ENCODE measurements at regions not wholly inside any gene's neighbourhood (a gene's known extent, or its start where the extent isn't known, plus 50 kb on each side); places are given as distances from the start of the nearest gene placed in this dataset.

DNA sequence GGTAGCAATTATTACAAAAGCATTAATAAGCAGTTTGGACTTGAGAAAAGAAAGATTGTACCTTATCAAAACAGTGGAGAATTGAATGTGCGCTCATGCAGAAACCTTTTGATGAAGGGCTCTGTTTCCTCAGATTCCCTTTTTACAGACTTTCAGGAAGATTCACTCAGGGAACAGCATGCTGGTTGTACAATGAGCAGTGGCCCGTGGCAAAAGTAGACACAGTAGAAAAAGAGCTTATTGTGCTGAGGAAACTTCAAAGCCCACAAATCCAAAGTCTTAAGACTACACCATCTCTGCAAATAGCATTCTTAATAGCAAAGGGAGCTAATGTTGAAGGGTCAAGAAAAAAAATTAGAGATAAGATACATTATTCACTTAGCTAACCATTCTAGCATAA is 858.9 kb downstream of the PDHA2 start:
- FAIRE-seq (no peak), DNase-seq (ENCODE audit: low read depth, low spot score) (no peak)
- CTCF ChIA-PET: no interaction called here
- Histone ChIP-seq H3K4me1 (ENCODE audit: control insufficient read depth, extremely low read depth, insufficient read depth, low read length) (no peaks in the 10 kb centered on the region), H3K79me2 (ENCODE audit: control insufficient read depth, insufficient read depth, low read length) (no peaks in the 10 kb centered on the region), H3K9ac (replicated peaks; ENCODE audit: extremely low read depth, insufficient read depth, low read length) (no peak overlapping the region), H2AFZ (ENCODE audit: low read depth, low read length) (no peak overlapping the region), H3K9me1 (replicated peaks; ENCODE audit: control insufficient read depth, extremely low read depth, insufficient read depth, low read length) (no peaks in the 10 kb centered on the region), H3K9me3 (replicated peaks; ENCODE audit: control insufficient read depth, insufficient read depth, low read length) (no peaks in the 10 kb centered on the region), H3K27me3 (ENCODE audit: control insufficient read depth in 2 of 2, insufficient read depth in 2 of 2, low read length in 2 of 2) (no peaks in the 10 kb centered on the region), H3K4me3 (replicated peaks in 1 of 3; ENCODE audit: insufficient read depth in 1 of 3, low read depth in 1 of 3, low read length in 3 of 3) (no peak overlapping the region), H3K36me3 (ENCODE audit: control insufficient read depth in 2 of 2, extremely low read depth in 1 of 2, insufficient read depth in 2 of 2, low read length in 2 of 2) (no peaks in the 10 kb centered on the region), H4K20me1 (replicated peaks; ENCODE audit: control insufficient read depth, extremely low read depth, insufficient read depth, low read length) (no peaks in the 10 kb centered on the region), H3K4me2 (ENCODE audit: insufficient read depth, low read length) (no peak overlapping the region), H3K27ac (ENCODE audit: insufficient read depth, low read depth, low read length) (no peak overlapping the region)
- dilution Hi-C loops (cut with MboI; ENCODE audit: extremely low pct_ligation_motif_present, low sequenced_read_pairs) (no loop called here), intact Hi-C loops (cut with micrococcal nuclease) (no loop called here)
- POLR2A ChIA-PET: no interaction called here
- TF ChIP-seq EZH2 (IDR thresholded peaks at IDR 0.05; ENCODE audit: borderline replicate concordance, low read depth, low read length, severe bottlenecking): no peak
- no peak for TF ChIP-seq JUN (IDR thresholded peaks at IDR 0.05; ENCODE audit: borderline replicate concordance, insufficient read depth, insufficient read length, low read depth)
- TF ChIP-seq POLR2AphosphoS5 (IDR thresholded peaks at IDR 0.05; ENCODE audit: insufficient read depth, low read depth, low read length): no peak
- TF ChIP-seq, protein P1, sequence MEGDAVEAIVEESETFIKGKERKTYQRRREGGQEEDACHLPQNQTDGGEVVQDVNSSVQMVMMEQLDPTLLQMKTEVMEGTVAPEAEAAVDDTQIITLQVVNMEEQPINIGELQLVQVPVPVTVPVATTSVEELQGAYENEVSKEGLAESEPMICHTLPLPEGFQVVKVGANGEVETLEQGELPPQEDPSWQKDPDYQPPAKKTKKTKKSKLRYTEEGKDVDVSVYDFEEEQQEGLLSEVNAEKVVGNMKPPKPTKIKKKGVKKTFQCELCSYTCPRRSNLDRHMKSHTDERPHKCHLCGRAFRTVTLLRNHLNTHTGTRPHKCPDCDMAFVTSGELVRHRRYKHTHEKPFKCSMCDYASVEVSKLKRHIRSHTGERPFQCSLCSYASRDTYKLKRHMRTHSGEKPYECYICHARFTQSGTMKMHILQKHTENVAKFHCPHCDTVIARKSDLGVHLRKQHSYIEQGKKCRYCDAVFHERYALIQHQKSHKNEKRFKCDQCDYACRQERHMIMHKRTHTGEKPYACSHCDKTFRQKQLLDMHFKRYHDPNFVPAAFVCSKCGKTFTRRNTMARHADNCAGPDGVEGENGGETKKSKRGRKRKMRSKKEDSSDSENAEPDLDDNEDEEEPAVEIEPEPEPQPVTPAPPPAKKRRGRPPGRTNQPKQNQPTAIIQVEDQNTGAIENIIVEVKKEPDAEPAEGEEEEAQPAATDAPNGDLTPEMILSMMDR (IDR thresholded peaks at IDR 0.05; ENCODE audit: extremely low read depth in 1 of 2, insufficient read depth in 1 of 2, low read depth in 1 of 2, low read length in 2 of 2): no peak
- TF ChIP-seq FOS (IDR thresholded peaks at IDR 0.05; ENCODE audit: borderline replicate concordance, insufficient read depth, low read length): no peak
- TF ChIP-seq POLR2A (IDR thresholded peaks at IDR 0.05; ENCODE audit: low read depth, low read length): no peak
- TF ChIP-seq, protein P2, sequence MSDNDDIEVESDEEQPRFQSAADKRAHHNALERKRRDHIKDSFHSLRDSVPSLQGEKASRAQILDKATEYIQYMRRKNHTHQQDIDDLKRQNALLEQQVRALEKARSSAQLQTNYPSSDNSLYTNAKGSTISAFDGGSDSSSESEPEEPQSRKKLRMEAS (IDR thresholded peaks at IDR 0.05; ENCODE audit: insufficient read depth, insufficient read length): no peak
- no peak for TF ChIP-seq MYC (IDR thresholded peaks at IDR 0.05; ENCODE audit: low read depth, low read length)
- TF ChIP-seq GATA2 (IDR thresholded peaks at IDR 0.05; ENCODE audit: insufficient read depth, insufficient read length, low read depth, low read length): no peak
- no TSS peak for BruUV-seq (replicated peaks)
